ENCODE measurements at regions not wholly inside any gene's neighbourhood (a gene's known extent, or its start where the extent isn't known, plus 50 kb on each side); places are given as distances from the start of the nearest gene placed in this dataset.

GRCh38 chr2:236746833-236747232 is 177.2 kb downstream of the ACKR3 start:
- Histone ChIP-seq H3K27me3 (ENCODE audit: insufficient read depth, low read length) (no peaks in the 10 kb centered on the region), H3K4me3 (ENCODE audit: low read depth, low read length) (no peak overlapping the region), H3K4me1 (ENCODE audit: control insufficient read depth, insufficient read depth, low read length, unreplicated experiment) (peaks cover 63% of the 10 kb centered on the region), H3K27ac (ENCODE audit: low read depth, low read length) (no peak overlapping the region), H3K36me3 (ENCODE audit: insufficient read depth, low read length) (no peaks in the 10 kb centered on the region), H2AFZ (ENCODE audit: low read length, unreplicated experiment) (no peak overlapping the region), H3K79me2 (ENCODE audit: control insufficient read depth, insufficient read depth, low read length, unreplicated experiment) (no peaks in the 10 kb centered on the region)

DNA sequence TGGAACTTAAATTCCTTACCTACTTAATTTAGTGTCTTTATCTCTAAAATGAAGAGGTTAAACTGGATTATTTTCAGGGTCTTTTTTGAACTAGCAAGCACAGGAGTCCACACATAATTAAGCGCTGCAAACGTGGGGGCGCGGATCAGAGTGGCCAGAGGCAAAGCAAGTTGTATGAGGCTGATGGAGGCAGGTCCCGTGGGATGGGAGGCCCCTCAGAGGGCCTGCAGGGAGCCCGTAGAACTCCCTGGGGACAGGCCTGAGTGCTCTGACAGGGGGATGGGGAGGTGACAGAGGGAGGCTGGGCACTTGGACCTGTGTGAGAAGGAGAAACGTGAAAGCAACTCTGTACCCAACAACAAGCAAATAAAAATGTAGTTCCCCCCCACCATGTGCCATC is 177.8 kb downstream of the ACKR3 start:
- H3K4me3 ChIP-seq (ENCODE audit: low read depth, low read length) = no peak overlapping the region
- no peaks in the 10 kb centered on the region for H3K27me3 ChIP-seq (ENCODE audit: insufficient read depth, low read length)
- peaks cover 63% of the 10 kb centered on the region for H3K4me1 ChIP-seq (ENCODE audit: control insufficient read depth, insufficient read depth, low read length, unreplicated experiment)
- no peaks in the 10 kb centered on the region for H3K79me2 ChIP-seq (ENCODE audit: control insufficient read depth, insufficient read depth, low read length, unreplicated experiment)
- no peak overlapping the region for H2AFZ ChIP-seq (ENCODE audit: low read length, unreplicated experiment)
- H3K27ac ChIP-seq (ENCODE audit: low read depth, low read length) = no peak overlapping the region
- H3K36me3 ChIP-seq (ENCODE audit: insufficient read depth, low read length) = no peaks in the 10 kb centered on the region

- Histone ChIP-seq H3K79me2 (ENCODE audit: control insufficient read depth, insufficient read depth, low read length, unreplicated experiment) (no peaks in the 10 kb centered on the region), H3K4me3 (ENCODE audit: low read depth, low read length) (no peak overlapping the region), H3K4me1 (ENCODE audit: control insufficient read depth, insufficient read depth, low read length, unreplicated experiment) (peaks cover 60% of the 10 kb centered on the region), H3K36me3 (ENCODE audit: insufficient read depth, low read length) (no peaks in the 10 kb centered on the region), H3K27me3 (ENCODE audit: insufficient read depth, low read length) (no peaks in the 10 kb centered on the region), H2AFZ (ENCODE audit: low read length, unreplicated experiment) (no peak overlapping the region), H3K27ac (ENCODE audit: low read depth, low read length) (no peak overlapping the region)
Measured at GRCh38 chr2:236747925-236748324, 178.3 kb downstream of the ACKR3 start.

- H2AFZ ChIP-seq (ENCODE audit: low read length, unreplicated experiment) = no peak overlapping the region
- H3K36me3 ChIP-seq (ENCODE audit: insufficient read depth, low read length) = no peaks in the 10 kb centered on the region
- no peak overlapping the region; the same call in 1 of the 2 replicates for H3K4me3 ChIP-seq (ENCODE audit: low read depth, low read length)
- no peaks in the 10 kb centered on the region for H3K79me2 ChIP-seq (ENCODE audit: control insufficient read depth, insufficient read depth, low read length, unreplicated experiment)
- H3K27ac ChIP-seq (ENCODE audit: low read depth, low read length) = peak overlapping the region; percentile 64
- H3K27me3 ChIP-seq (ENCODE audit: insufficient read depth, low read length) = no peaks in the 10 kb centered on the region
- H3K4me1 ChIP-seq (ENCODE audit: control insufficient read depth, insufficient read depth, low read length, unreplicated experiment) = peaks cover 58% of the 10 kb centered on the region
Measured at GRCh38 chr2:236748385-236748784, 178.8 kb downstream of the ACKR3 start.

- Histone ChIP-seq H3K4me1 (ENCODE audit: control insufficient read depth, insufficient read depth, low read length, unreplicated experiment) (peaks cover 58% of the 10 kb centered on the region), H2AFZ (ENCODE audit: low read length, unreplicated experiment) (peak overlapping the region; percentile 3), H3K27me3 (ENCODE audit: insufficient read depth, low read length) (no peaks in the 10 kb centered on the region), H3K4me3 (ENCODE audit: low read depth, low read length) (peak overlapping the region; percentile 8; the same call in 1 of the 2 replicates), H3K79me2 (ENCODE audit: control insufficient read depth, insufficient read depth, low read length, unreplicated experiment) (no peaks in the 10 kb centered on the region), H3K27ac (ENCODE audit: low read depth, low read length) (peak overlapping the region; percentile 64), H3K36me3 (ENCODE audit: insufficient read depth, low read length) (no peaks in the 10 kb centered on the region)
Measured at GRCh38 chr2:236748801-236749200, 179.2 kb downstream of the ACKR3 start.

DNA sequence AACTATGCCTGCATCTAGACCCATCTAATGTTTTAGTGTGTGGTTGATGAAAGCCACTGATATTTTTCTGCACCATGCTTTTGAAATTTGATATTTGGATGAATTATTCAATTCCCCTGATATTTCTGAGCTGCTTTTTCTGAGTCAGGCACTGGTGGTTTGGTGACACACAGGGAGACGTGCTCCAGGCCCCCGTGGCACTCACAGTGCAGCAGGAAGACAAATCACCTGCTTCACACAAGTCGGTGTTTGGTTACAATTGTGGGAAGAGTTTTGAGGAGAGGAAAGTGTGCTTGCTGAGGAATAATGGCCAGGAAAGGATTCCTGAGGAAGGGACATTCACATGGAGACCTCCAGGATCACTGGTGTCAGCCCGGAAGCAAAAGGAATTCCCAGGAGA is 179.7 kb downstream of the ACKR3 start:
- H3K27ac ChIP-seq (ENCODE audit: low read depth, low read length) = peak overlapping the region; percentile 64
- peaks cover 59% of the 10 kb centered on the region for H3K4me1 ChIP-seq (ENCODE audit: control insufficient read depth, insufficient read depth, low read length, unreplicated experiment)
- H3K36me3 ChIP-seq (ENCODE audit: insufficient read depth, low read length) = no peaks in the 10 kb centered on the region
- no peaks in the 10 kb centered on the region for H3K79me2 ChIP-seq (ENCODE audit: control insufficient read depth, insufficient read depth, low read length, unreplicated experiment)
- H3K4me3 ChIP-seq (ENCODE audit: low read depth, low read length) = no peak overlapping the region
- no peak overlapping the region for H2AFZ ChIP-seq (ENCODE audit: low read length, unreplicated experiment)
- no peaks in the 10 kb centered on the region for H3K27me3 ChIP-seq (ENCODE audit: insufficient read depth, low read length)

DNA sequence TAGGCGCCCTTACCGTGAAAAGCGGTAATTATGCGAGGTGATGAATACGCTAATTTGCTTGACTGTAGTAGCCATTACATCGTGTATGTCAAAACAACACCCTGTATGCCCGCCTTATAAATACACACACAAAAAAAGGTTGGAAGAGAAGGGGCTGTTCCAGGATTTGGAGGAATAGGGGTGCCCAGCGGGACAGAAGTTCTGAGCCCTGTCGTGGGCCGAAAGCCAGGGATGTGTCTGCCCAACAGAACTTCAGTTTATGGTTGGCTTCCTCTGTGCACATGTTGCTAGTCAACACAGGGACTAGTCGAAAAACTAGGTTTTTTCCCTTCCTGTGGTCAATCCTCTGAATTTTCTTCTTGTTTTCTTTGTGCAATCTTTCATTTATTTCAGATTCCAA is 182.5 kb downstream of the ACKR3 start:
- Histone ChIP-seq H3K27ac (ENCODE audit: low read depth, low read length) (no peak overlapping the region), H3K27me3 (ENCODE audit: insufficient read depth, low read length) (no peaks in the 10 kb centered on the region), H3K4me1 (ENCODE audit: control insufficient read depth, insufficient read depth, low read length, unreplicated experiment) (peaks cover 34% of the 10 kb centered on the region), H3K79me2 (ENCODE audit: control insufficient read depth, insufficient read depth, low read length, unreplicated experiment) (no peaks in the 10 kb centered on the region), H3K4me3 (ENCODE audit: low read depth, low read length) (no peak overlapping the region), H3K36me3 (ENCODE audit: insufficient read depth, low read length) (no peaks in the 10 kb centered on the region), H2AFZ (ENCODE audit: low read length, unreplicated experiment) (no peak overlapping the region)

- no peaks in the 10 kb centered on the region for H3K79me2 ChIP-seq (ENCODE audit: control insufficient read depth, insufficient read depth, low read length, unreplicated experiment)
- peaks cover 23% of the 10 kb centered on the region for H3K4me1 ChIP-seq (ENCODE audit: control insufficient read depth, insufficient read depth, low read length, unreplicated experiment)
- no peaks in the 10 kb centered on the region for H3K27me3 ChIP-seq (ENCODE audit: insufficient read depth, low read length)
- H3K36me3 ChIP-seq (ENCODE audit: insufficient read depth, low read length) = no peaks in the 10 kb centered on the region
- no peak overlapping the region for H3K27ac ChIP-seq (ENCODE audit: low read depth, low read length)
- no peak overlapping the region for H3K4me3 ChIP-seq (ENCODE audit: low read depth, low read length)
- no peak overlapping the region for H2AFZ ChIP-seq (ENCODE audit: low read length, unreplicated experiment)
Measured at GRCh38 chr2:236753606-236754270, 184.1 kb downstream of the ACKR3 start.

DNA sequence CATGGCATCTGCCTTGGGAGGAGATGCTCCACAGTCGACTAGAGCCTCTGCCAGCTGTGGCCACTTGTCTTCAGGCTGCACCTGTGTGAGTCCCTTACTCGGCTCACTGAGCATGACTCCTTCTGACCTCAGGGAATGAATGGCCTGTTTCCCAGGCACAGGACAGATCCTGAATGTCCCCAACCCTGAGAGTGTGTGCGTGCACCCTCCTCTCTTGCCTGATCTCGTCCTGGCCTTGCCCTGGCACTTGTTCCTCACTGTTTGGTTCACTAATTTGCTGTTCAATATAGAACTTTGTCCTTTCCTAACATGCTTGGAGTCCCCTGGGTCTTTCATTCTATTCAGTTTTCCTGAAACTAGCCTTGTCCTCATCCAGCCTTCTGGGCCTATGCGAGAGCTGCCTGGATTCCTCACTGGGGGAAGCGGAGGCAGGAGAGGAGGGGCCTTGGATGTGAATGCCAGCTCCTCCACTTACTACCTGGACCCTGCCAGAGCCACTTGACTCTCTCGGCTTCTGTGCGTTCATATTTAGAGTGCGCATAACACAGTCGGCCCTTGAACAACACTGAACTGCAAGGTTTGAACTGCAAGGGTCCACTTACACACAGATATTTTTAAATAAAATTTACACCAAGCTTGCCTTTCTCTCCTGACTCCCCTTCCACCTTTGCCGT is 184.8 kb downstream of the ACKR3 start:
- no peak overlapping the region for H3K27ac ChIP-seq (ENCODE audit: low read depth, low read length)

DNA sequence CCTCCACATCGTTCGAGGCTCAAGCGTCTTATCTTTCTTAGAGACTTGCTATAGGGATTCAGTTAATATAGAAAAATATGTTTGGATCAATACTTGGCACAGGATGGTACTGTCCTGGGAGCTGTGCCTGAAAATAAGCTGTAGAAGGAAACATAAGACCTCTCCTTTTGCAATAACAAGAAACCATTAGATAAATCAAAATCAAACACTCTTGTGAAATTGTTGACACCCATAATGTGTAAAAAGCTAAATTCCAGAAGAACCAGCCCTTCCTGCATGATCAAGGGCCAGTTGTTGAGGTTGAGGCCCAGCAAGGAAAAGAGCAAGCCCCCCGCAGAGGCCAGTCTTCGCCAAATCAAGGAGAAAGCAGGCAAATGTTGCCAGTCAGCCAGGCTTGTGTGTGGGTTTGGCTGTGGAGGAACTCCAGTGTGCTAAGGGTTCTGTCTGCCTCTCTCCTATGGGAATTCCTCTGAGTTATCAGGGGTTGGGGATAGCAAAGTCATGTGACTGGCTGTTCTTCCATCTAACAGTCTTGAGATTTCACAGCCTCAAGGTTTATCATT is 185.7 kb downstream of the ACKR3 start:
- peaks cover 12% of the 10 kb centered on the region for H3K4me1 ChIP-seq (ENCODE audit: control insufficient read depth, insufficient read depth, low read length, unreplicated experiment)
- H3K27ac ChIP-seq (ENCODE audit: low read depth, low read length) = no peak overlapping the region
- no peaks in the 10 kb centered on the region for H3K36me3 ChIP-seq (ENCODE audit: insufficient read depth, low read length)
- H3K27me3 ChIP-seq (ENCODE audit: insufficient read depth, low read length) = no peaks in the 10 kb centered on the region
- no peaks in the 10 kb centered on the region for H3K79me2 ChIP-seq (ENCODE audit: control insufficient read depth, insufficient read depth, low read length, unreplicated experiment)
- H3K4me3 ChIP-seq (ENCODE audit: low read depth, low read length) = no peak overlapping the region
- H2AFZ ChIP-seq (ENCODE audit: low read length, unreplicated experiment) = no peak overlapping the region

More for the DNA sequence above, 184.8 kb downstream of the ACKR3 start:
- Histone ChIP-seq H3K4me1 (ENCODE audit: control insufficient read depth, insufficient read depth, low read length, unreplicated experiment) (peaks cover 16% of the 10 kb centered on the region), H3K79me2 (ENCODE audit: control insufficient read depth, insufficient read depth, low read length, unreplicated experiment) (no peaks in the 10 kb centered on the region), H3K27me3 (ENCODE audit: insufficient read depth, low read length) (no peaks in the 10 kb centered on the region), H2AFZ (ENCODE audit: low read length, unreplicated experiment) (no peak overlapping the region), H3K36me3 (ENCODE audit: insufficient read depth, low read length) (no peaks in the 10 kb centered on the region), H3K4me3 (ENCODE audit: low read depth, low read length) (no peak overlapping the region)

GRCh38 chr2:236758406-236758805 is 188.8 kb downstream of the ACKR3 start:
- no peaks in the 10 kb centered on the region for H3K79me2 ChIP-seq (ENCODE audit: control insufficient read depth, insufficient read depth, low read length, unreplicated experiment)
- peaks cover 9% of the 10 kb centered on the region for H3K4me1 ChIP-seq (ENCODE audit: control insufficient read depth, insufficient read depth, low read length, unreplicated experiment)
- H2AFZ ChIP-seq (ENCODE audit: low read length, unreplicated experiment) = no peak overlapping the region
- H3K4me3 ChIP-seq (ENCODE audit: low read depth, low read length) = no peak overlapping the region
- no peaks in the 10 kb centered on the region for H3K27me3 ChIP-seq (ENCODE audit: insufficient read depth, low read length)
- H3K27ac ChIP-seq (ENCODE audit: low read depth, low read length) = no peak overlapping the region
- no peaks in the 10 kb centered on the region for H3K36me3 ChIP-seq (ENCODE audit: insufficient read depth, low read length)
